ENCODE measurements at regions not wholly inside any gene's neighbourhood (a gene's known extent, or its start where the extent isn't known, plus 50 kb on each side); places are given as distances from the start of the nearest gene placed in this dataset.

GRCh38 chr5:109936996-109937395, 247.3 kb downstream of the MAN2A1 start:
- H3K4me3 ChIP-seq (replicated peaks in 1 of 3; ENCODE audit: insufficient read depth in 1 of 3, low read depth in 1 of 3, low read length in 3 of 3): no peak overlapping the region
- H3K27ac ChIP-seq (ENCODE audit: insufficient read depth, low read depth, low read length): no peak overlapping the region
- no peaks in the 10 kb centered on the region for H3K4me1 ChIP-seq (ENCODE audit: control insufficient read depth, extremely low read depth, insufficient read depth, low read length)
- no peak overlapping the region for H3K9ac ChIP-seq (replicated peaks; ENCODE audit: extremely low read depth, insufficient read depth, low read length)
- no peaks in the 10 kb centered on the region for H3K79me2 ChIP-seq (ENCODE audit: control insufficient read depth, insufficient read depth, low read length)
- no peak for TF ChIP-seq JUN (IDR thresholded peaks at IDR 0.05; ENCODE audit: borderline replicate concordance, insufficient read depth, insufficient read length, low read depth)
- TF ChIP-seq POLR2AphosphoS5 (IDR thresholded peaks at IDR 0.05; ENCODE audit: insufficient read depth, low read depth, low read length): no peak
- TF ChIP-seq MAX (IDR thresholded peaks at IDR 0.05; ENCODE audit: insufficient read depth, insufficient read length): no peak
- TF ChIP-seq EZH2 (IDR thresholded peaks at IDR 0.05; ENCODE audit: borderline replicate concordance, low read depth, low read length, severe bottlenecking): no peak
- TF ChIP-seq FOS (IDR thresholded peaks at IDR 0.05; ENCODE audit: borderline replicate concordance, insufficient read depth, low read length): no peak
- TF ChIP-seq, protein P1, sequence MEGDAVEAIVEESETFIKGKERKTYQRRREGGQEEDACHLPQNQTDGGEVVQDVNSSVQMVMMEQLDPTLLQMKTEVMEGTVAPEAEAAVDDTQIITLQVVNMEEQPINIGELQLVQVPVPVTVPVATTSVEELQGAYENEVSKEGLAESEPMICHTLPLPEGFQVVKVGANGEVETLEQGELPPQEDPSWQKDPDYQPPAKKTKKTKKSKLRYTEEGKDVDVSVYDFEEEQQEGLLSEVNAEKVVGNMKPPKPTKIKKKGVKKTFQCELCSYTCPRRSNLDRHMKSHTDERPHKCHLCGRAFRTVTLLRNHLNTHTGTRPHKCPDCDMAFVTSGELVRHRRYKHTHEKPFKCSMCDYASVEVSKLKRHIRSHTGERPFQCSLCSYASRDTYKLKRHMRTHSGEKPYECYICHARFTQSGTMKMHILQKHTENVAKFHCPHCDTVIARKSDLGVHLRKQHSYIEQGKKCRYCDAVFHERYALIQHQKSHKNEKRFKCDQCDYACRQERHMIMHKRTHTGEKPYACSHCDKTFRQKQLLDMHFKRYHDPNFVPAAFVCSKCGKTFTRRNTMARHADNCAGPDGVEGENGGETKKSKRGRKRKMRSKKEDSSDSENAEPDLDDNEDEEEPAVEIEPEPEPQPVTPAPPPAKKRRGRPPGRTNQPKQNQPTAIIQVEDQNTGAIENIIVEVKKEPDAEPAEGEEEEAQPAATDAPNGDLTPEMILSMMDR (IDR thresholded peaks at IDR 0.05; ENCODE audit: extremely low read depth in 1 of 2, insufficient read depth in 1 of 2, low read depth in 1 of 2, low read length in 2 of 2): no peak
- TF ChIP-seq MYC (IDR thresholded peaks at IDR 0.05; ENCODE audit: low read depth, low read length): no peak
- no peak for TF ChIP-seq GATA2 (IDR thresholded peaks at IDR 0.05; ENCODE audit: insufficient read depth, insufficient read length, low read depth, low read length)
- TF ChIP-seq POLR2A (IDR thresholded peaks at IDR 0.05; ENCODE audit: low read depth, low read length): no peak
- POLR2A ChIA-PET: no interaction called here
- FAIRE-seq (no peak), DNase-seq (ENCODE audit: low read depth, low spot score) (no peak)
- CTCF ChIA-PET: no interaction called here
- dilution Hi-C loops (cut with MboI; ENCODE audit: extremely low pct_ligation_motif_present, low sequenced_read_pairs) (no loop called here), intact Hi-C loops (cut with micrococcal nuclease) (no loop called here)
- H3K9me1 ChIP-seq (replicated peaks; ENCODE audit: control insufficient read depth, extremely low read depth, insufficient read depth, low read length): no peaks in the 10 kb centered on the region
- H2AFZ ChIP-seq (ENCODE audit: low read depth, low read length): no peak overlapping the region
- H3K27me3 ChIP-seq (ENCODE audit: control insufficient read depth in 2 of 2, insufficient read depth in 2 of 2, low read length in 2 of 2): no peaks in the 10 kb centered on the region
- H3K9me3 ChIP-seq (replicated peaks; ENCODE audit: control insufficient read depth, insufficient read depth, low read length): no peaks in the 10 kb centered on the region
- no peaks in the 10 kb centered on the region for H3K36me3 ChIP-seq (ENCODE audit: control insufficient read depth in 2 of 2, extremely low read depth in 1 of 2, insufficient read depth in 2 of 2, low read length in 2 of 2)
- no peak overlapping the region for H3K4me2 ChIP-seq (ENCODE audit: insufficient read depth, low read length)
- BruUV-seq (replicated peaks): no TSS peak
- no peaks in the 10 kb centered on the region for H4K20me1 ChIP-seq (replicated peaks; ENCODE audit: control insufficient read depth, extremely low read depth, insufficient read depth, low read length)

All from endothelial cell of umbilical vein (primary cell).